Left renal pelvis (tissue), 4 donors: ENCODE measurements at regions not wholly inside any gene's neighbourhood (a gene's known extent, or its start where the extent isn't known, plus 50 kb on each side); places are given as distances from the start of the nearest gene placed in this dataset.
A peak's percentile ranks its signal among the peaks of the same experiment; 100 is the strongest.

Source experiments
- DNase-seq, 4 donors: peaks; one replicate each; pipeline ENCODE4 v3.0.0-alpha.2; 2013; ENCODE audit warnings: low read depth in 4 of 4, low spot score in 3 of 4

DNA sequence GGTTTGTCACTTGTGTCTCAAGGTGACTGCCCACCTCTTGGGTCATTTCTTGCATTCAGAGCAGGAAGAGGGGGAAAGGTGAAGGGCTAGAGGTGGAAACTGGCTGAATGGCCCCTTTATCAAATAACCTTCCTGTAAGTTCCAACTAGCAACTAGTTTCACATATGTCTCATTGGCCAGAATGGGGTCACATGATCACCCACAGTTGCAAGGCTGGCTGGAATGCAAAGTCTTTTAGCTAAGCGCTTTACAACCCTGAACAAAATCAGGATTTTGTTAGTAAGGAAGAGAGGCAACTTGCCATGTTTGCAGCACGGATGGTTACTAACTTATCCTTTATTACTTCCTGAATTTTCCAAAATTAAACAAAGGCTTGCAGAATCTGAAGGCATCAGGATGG, 156.3 kb downstream of the EMX2 start:
- no peak for DNase-seq

GRCh38 chr10:117699436-117700075, 157.0 kb downstream of the EMX2 start:
- no peak for DNase-seq

GRCh38 chr10:117710181-117710798, 167.7 kb downstream of the EMX2 start:
- DNase-seq = no peak

DNA sequence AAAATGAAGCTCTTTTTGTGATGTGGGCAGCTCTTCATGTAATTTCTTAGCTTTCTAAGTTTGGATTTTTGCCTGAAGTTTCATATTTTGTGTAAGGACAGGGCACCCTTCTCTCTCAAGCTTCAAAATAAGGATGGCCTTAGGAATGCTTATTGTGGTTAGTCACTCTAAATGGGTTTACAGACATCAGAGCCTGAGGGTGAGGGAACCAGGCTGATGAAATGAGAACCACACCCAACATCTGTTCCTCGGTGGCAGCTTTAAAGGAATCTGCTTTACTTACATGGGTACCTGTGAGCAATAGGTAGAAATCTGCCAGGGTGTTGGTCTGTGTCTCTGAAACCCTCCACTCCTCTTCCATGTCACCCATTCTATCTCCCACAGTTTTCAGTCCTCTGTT, 174.3 kb downstream of the EMX2 start:
- no peak for DNase-seq

DNA sequence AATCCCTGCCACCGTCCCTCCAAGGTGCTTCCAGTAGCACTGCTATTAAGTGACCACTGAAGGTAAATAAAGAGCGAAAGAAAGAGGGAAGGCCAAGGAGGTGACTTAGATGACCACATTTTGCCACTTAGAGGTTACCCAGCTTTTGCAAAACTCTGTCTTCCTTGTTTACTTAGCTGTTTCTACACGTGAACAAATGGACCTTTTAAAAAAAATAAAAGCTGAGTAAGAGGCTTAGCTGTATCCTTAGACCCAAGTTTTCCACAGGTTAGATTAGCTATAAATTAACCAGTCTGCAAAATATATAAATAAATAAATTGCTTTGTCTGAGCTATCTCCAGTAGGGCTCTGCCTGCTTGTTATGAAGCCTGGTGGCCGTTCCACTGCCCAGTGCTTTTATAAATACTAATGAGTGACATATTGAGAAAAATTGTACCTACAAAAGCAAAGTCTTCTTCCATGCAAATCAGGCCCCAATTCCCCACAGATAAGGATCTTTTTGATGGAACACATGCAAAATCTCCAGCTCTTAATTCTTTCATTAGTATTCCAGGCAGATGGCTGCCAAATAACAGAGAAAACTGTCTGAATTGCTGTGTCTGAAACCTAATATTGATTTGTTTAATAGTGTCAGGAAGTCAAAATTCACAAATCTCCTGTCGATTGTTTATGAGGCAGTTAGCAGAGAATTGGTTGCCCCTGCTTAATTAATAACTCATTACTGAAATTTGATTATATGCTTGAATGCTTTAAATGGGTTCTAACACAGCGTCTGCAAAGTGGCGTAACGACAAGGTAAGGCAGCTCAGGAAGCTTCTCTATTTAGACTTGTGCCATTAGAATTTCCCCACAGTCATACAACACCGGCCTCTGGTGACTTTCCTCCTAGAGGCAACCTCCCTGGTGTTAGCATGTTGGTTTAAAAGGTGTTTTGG, 176.7 kb downstream of the EMX2 start:
- no peak for DNase-seq

- peak in 2 of 4 donors; percentile 64 to 73 for DNase-seq
Measured at GRCh38 chr10:117720931-117721835, 178.6 kb downstream of the EMX2 start.

- no peak for DNase-seq
Measured at GRCh38 chr10:117721873-117722272, 179.3 kb downstream of the EMX2 start.

GRCh38 chr10:117723343-117723742, 180.8 kb downstream of the EMX2 start:
- no peak for DNase-seq

DNA sequence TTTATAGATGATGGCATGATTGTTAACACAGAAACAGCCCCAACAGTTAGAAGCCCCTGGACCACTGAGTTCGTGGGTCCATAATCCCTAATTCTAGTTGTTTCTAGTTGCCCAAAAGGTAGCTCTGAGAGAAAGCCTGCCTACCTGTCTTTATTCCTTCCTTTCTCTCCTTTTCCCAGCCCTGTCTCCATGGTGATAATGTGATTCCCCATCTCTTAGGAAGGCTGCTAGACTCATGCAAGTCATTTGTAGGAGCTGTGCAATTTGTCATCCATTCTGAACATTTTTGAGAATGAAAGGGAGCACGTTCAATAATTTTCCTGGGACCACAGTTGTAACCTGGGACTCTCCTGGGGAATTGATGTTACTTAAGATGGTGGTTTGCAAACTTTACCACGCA, 183.4 kb downstream of the EMX2 start:
- no peak for DNase-seq

DNA sequence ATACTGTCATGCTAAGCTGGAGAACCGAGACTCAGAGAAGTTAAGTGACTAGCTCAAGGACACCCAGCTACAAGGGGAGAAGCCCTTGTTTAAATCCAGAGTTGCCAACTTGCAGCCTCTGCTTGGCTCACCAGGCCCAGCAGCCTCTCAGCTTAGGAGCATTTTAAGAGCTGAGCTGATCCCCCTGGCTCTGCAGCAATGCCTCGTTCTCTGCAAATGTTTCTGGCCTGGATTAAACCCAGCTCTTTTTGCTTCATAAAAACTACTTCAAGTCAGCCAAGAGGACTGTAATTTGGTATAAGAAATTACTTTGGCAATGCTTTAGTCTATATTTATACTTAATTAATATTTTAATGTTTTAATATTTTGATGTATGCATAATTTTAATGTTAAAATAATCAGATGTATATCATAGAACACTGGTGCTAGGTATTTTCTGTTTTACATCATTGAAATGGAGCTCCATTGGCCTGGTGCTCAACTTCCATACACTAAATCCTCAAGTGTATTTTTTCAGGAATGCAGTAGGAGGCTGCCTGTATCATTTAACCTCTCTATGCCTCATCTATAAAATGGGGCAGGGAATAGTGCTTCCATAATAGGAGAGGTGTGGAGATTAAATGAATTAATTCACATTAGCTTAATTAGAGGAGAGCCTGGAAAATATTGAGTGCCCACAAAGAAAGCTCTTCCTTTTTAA, 184.2 kb downstream of the EMX2 start:
- no peak for DNase-seq

GRCh38 chr10:117727421-117727820, 184.9 kb downstream of the EMX2 start:
- no peak for DNase-seq

DNA sequence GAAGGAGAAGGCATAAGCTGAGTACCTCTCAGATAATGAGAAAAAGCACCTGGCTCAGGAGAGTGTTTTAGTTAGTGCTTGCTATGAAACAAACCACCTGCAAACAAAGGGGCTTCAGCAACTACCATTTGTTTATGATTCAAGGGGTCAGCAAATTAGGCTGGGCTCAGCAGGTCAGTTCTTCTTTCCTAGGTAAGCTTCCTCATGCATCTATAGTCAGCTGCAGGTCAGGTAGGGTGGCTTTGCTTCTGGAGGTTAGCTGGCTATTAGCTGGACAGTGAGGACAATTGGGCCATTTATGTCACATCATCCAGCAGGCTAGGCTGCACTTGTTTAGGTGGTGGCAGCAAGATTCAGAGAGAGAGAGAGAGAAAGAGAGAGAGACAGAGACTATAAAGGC, 185.5 kb downstream of the EMX2 start:
- no peak for DNase-seq

GRCh38 chr10:117729156-117729555, 186.6 kb downstream of the EMX2 start:
- DNase-seq = no peak

GRCh38 chr10:117731121-117731791, 188.7 kb downstream of the EMX2 start:
- no peak for DNase-seq

DNA sequence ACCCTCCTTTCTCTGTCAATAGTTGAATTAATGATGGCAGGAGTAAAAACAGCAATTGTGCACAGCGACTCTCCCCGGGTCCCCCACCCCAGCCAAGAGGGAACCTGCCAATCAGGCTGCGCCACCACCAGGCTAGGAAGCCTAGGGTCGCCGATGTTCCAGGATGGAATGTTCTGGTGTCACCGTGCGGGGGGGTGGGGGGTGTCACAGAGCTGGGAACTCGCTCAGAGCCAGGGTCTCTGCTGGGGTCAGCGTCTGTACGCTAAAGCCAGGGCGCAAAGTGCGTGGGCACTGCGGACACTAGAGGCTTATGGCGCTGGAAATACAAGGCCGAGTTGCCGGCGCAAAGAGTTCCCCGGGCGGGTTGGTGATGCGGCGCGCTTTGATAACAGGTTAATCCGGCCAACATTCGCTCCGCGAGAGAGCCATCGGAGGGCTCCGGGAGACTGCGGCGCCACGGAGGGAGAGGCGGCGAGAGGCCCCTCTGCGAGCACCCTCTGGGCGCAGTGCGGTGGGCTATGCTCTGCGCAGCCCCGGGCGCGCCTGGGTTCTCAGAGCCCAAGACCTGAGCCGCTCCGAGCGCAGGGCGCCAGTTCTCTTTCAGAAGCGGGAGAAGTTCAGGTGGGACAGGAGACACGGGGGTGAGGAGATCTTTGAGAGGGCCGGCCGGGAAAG, 192.3 kb downstream of the EMX2 start:
- no peak for DNase-seq

GRCh38 chr10:117736655-117737054, 194.1 kb downstream of the EMX2 start:
- no peak for DNase-seq

- DNase-seq = no peak
Measured at GRCh38 chr10:117740088-117740487, 197.5 kb downstream of the EMX2 start.

GRCh38 chr10:117740691-117741222, 198.2 kb downstream of the EMX2 start:
- no peak for DNase-seq

DNA sequence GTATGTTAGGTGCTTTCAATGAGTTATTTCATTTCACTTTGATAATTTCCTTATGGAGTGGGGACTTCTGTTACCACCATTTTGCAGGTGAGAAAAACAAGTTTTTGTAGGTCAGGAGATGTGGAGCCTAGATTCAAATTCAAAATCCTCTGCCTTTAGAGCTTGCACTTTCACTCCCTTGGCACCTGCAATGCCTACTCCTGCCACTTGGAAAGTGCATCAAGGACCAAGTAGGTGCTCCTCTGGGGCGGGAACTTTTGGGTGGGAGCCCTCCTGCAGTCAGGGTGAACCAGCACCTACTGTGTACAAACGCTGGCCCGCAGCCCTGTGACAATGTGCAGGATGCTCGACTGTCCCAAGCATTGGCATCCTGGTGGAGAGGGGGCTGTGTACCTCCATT, 199.0 kb downstream of the EMX2 start:
- no peak for DNase-seq
